IPS-15b (cell line): ENCODE measurements at regions not wholly inside any gene's neighbourhood (a gene's known extent, or its start where the extent isn't known, plus 50 kb on each side); places are given as distances from the start of the nearest gene placed in this dataset.

ENCODE experiments used
- H3K27me3 ChIP-seq: one replicate; pipeline ENCODE4 v1.6.1; 2013; ENCODE audit warnings: low read length; ENCODE audit not compliant: control insufficient read depth, insufficient read depth
- H3K36me3 ChIP-seq: one replicate; pipeline ENCODE4 v1.6.1; 2013; ENCODE audit warnings: low read length; ENCODE audit not compliant: control insufficient read depth, insufficient read depth
- H3K4me1 ChIP-seq: one replicate; pipeline ENCODE4 v1.6.1; 2013; ENCODE audit warnings: mild to moderate bottlenecking, low read length; ENCODE audit not compliant: control insufficient read depth, insufficient read depth
- H3K4me3 ChIP-seq: one replicate; pipeline ENCODE4 v1.5.1; 2013; ENCODE audit warnings: low read depth, low read length
- H3K9ac ChIP-seq: one replicate; pipeline ENCODE4 v1.6.1; 2013; ENCODE audit warnings: low read depth, mild to moderate bottlenecking, low read length
- H3K9me3 ChIP-seq: one replicate; pipeline ENCODE4 v1.6.1; 2013; ENCODE audit warnings: mild to moderate bottlenecking, low read length; ENCODE audit not compliant: control insufficient read depth, insufficient read depth

DNA sequence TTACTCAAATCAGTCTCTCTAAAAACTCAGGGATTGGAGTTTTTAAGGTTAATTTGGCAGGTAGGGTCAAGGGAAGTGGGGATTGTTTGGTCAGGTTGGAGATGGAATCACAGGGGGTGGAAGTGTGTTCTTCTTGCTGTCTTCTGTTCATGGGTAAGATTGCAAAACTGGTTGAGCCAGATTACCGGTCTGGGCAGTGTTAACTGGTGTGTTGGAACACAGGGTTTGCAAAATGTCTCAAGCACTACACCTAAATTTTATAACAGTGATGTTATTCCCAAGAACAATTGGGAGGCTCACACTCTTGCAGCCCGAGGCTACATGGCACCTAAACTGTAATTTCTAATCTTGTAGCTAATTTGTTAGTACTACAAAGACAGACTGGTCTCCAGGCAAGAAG is 425.4 kb downstream of the PLOD2 start:
- Histone ChIP-seq H3K9me3 (no peaks in the 10 kb centered on the region), H3K27me3 (no peaks in the 10 kb centered on the region), H3K4me3 (no peak overlapping the region), H3K9ac (no peak overlapping the region), H3K4me1 (no peaks in the 10 kb centered on the region), H3K36me3 (no peaks in the 10 kb centered on the region)

DNA sequence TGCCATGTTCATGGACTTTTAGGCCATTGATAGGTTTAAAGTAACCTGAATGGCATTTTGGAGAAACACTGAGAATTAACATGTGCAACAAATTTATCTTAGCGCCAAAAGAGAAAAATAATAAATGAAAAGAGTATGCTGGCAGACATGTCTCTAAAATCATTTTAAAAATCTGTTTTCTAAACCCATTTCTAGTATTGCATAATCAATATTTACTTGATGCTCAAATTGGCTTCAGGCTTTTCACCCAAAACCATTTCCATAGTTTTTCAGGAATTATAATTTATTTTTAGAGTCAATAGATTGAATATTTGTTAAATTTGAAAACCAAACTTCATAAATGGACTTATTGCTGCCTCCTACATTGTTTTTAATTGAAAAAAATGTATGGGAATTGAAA is 423.0 kb downstream of the PLOD2 start:
- no peaks in the 10 kb centered on the region for H3K36me3 ChIP-seq
- H3K4me1 ChIP-seq: no peaks in the 10 kb centered on the region
- H3K9me3 ChIP-seq: no peaks in the 10 kb centered on the region
- H3K9ac ChIP-seq: no peak overlapping the region
- H3K4me3 ChIP-seq: no peak overlapping the region
- H3K27me3 ChIP-seq: no peaks in the 10 kb centered on the region

DNA sequence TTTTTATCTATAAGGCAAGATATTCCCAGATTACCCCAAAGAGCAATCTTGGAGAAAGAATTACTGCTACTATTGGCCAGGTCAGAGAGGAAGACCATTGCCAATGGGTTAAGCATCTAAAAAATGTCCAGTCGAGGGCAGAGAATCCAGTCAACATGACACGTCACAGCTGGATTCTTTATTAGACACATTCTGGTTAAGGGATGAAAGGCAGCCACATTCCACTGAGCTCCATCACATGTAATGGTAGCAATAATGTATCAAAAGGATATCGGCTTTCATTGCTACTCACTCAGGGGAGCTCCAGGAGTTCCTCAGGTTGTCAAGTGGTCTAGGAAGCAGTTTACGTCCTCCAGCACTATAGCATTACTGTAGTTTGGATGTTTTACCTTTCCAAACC is 421.1 kb downstream of the PLOD2 start:
- H3K9me3 ChIP-seq: no peaks in the 10 kb centered on the region
- H3K27me3 ChIP-seq: no peaks in the 10 kb centered on the region
- H3K9ac ChIP-seq: no peak overlapping the region
- no peak overlapping the region for H3K4me3 ChIP-seq
- no peaks in the 10 kb centered on the region for H3K36me3 ChIP-seq
- no peaks in the 10 kb centered on the region for H3K4me1 ChIP-seq

DNA sequence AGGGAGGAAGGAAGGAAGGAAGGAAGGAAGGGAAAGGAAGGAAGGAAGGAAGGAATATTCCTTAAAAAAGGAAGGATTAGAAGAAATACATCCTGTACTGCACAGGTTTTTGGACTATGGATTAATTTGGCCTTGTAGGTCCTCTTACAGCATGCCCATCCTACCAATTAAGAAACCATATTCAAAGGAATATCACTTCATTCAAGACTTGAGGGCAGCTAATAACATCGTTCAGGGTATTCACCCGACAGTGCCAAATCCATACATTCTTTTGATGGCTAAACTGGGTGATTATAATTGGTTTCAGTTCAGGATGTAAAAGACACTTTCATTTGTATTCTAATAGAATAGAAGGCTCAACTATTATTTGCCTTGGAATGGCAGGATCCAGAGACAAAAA is 410.3 kb downstream of the PLOD2 start:
- Histone ChIP-seq H3K4me1 (no peaks in the 10 kb centered on the region), H3K36me3 (no peaks in the 10 kb centered on the region), H3K9ac (no peak overlapping the region), H3K4me3 (no peak overlapping the region), H3K27me3 (no peaks in the 10 kb centered on the region), H3K9me3 (no peaks in the 10 kb centered on the region)

DNA sequence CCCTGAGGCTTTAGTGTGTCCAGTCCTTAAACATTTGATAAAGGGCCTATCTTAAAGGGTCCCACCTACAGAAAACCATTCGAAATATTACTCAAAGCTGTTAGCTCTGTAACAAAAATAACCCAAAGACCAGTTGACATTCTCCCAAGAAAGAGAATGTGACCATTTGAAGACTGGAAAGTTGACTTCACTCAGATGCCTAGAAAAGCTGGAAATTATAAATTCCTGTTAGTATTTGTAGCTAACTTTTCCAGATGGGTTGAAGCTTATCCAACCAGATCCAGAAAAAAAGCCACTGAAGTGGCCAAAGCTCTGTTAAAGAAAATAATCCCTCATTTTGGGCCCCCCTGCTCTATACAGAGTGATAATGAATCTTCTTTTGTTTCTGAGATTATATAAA is 408.4 kb downstream of the PLOD2 start:
- H3K9ac ChIP-seq: no peak overlapping the region
- no peaks in the 10 kb centered on the region for H3K27me3 ChIP-seq
- no peaks in the 10 kb centered on the region for H3K4me1 ChIP-seq
- no peaks in the 10 kb centered on the region for H3K9me3 ChIP-seq
- no peaks in the 10 kb centered on the region for H3K36me3 ChIP-seq
- no peak overlapping the region for H3K4me3 ChIP-seq

DNA sequence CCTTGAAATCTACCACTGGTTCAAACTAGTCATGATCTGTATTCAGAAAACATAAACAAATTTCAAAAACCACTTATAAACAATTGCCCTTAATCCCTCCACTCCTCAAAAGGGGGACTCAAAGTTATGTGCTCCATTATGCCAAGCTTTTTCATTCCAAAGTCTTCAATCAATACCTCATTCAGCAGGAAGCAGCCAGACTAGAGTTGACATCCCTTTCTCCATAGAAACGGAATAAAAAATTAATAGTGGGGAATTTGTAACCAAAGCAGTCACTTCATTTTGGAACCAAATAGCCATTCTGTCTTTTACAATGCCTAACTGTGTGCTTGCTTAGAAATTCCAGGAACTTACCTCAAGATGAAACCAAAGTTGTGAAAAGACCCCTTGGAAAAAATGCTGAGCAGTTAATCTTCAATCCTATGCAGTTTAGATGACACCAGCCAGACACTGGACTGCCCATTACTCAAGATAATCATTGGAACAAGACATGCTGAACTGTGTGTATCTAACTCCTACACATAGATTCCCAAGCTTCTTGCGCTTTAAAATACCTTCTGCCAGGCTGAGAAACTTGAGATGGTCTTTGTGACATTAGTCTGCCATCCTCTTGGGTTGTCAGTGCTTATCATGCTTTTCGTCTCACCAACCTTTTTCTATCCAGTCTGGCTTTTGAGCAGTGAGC is 406.2 kb downstream of the PLOD2 start:
- Histone ChIP-seq H3K9me3 (no peaks in the 10 kb centered on the region), H3K27me3 (no peaks in the 10 kb centered on the region), H3K36me3 (no peaks in the 10 kb centered on the region), H3K4me1 (no peaks in the 10 kb centered on the region), H3K4me3 (no peak overlapping the region), H3K9ac (no peak overlapping the region)

DNA sequence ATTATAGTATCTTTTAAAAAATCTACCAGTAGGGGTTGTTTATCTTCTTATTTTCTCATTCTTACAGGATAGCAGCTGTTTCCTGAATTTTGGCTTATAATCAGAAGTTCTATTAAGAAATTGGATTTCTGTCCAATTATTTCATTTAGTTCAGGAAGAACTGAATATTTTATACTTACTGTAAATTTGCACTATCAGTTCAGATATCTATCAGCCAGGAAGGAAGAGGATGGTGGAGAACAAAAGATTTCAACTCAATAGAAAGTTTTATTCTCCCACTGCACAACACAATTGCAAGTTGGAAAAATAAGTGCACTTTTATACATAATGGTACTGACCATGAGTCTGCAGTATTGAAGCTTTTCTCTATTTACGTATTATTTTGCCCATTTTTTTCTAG is 400.9 kb downstream of the PLOD2 start:
- H3K9me3 ChIP-seq: no peaks in the 10 kb centered on the region
- H3K36me3 ChIP-seq: no peaks in the 10 kb centered on the region
- no peaks in the 10 kb centered on the region for H3K4me1 ChIP-seq
- H3K9ac ChIP-seq: no peak overlapping the region
- H3K27me3 ChIP-seq: no peaks in the 10 kb centered on the region
- H3K4me3 ChIP-seq: no peak overlapping the region

DNA sequence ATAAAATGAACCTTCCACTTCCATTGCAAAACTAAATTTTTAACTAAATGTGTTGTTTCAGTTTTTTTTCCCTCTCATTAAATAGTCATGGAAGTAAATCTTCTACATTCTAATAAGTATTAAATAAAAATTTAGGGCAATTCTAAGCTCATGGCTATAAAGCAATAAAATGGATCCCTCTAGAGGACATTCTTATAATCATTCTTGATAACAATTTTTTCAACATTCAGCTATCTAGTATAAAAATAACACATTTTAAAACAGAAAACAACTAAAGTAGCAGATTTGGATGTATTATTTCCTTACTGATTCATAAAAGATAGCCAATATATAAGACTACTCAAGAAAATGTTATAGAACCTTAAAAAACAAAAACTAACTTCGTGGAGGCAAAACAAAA is 393.1 kb downstream of the PLOD2 start:
- Histone ChIP-seq H3K9me3 (no peaks in the 10 kb centered on the region), H3K27me3 (no peaks in the 10 kb centered on the region), H3K4me3 (no peak overlapping the region), H3K4me1 (no peaks in the 10 kb centered on the region), H3K9ac (no peak overlapping the region), H3K36me3 (no peaks in the 10 kb centered on the region)

DNA sequence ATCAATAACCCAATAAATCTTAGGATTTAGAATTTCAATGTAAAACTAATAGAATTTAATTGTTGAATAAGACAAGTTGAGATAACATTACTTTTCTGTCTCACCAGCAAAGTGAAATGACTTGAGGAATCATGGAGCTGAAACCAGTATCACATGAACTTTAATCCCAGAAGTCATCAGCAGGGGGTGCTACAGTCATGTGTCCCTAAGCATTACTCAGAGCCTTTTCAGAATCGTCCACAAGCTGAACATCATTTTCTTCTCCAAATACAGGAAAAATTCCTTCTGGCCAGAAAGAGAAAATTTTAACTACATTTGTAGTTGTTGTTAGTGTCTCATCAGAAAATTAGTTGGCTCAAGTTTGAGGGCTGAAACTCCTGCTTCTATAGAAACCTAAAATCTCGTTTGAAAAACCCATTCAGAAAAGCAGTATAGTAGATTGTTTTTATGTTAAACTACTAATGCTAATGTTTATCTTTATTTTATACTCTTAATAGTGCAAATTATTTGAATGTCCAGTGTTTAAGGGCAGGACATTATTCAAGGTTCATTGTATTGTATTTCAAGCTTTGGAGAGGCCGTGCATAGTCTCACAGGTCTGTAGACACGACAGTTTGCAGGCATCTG is 384.1 kb downstream of the PLOD2 start:
- H3K4me1 ChIP-seq: no peaks in the 10 kb centered on the region
- no peaks in the 10 kb centered on the region for H3K27me3 ChIP-seq
- H3K9ac ChIP-seq: no peak overlapping the region
- no peaks in the 10 kb centered on the region for H3K36me3 ChIP-seq
- H3K9me3 ChIP-seq: no peaks in the 10 kb centered on the region
- H3K4me3 ChIP-seq: no peak overlapping the region

DNA sequence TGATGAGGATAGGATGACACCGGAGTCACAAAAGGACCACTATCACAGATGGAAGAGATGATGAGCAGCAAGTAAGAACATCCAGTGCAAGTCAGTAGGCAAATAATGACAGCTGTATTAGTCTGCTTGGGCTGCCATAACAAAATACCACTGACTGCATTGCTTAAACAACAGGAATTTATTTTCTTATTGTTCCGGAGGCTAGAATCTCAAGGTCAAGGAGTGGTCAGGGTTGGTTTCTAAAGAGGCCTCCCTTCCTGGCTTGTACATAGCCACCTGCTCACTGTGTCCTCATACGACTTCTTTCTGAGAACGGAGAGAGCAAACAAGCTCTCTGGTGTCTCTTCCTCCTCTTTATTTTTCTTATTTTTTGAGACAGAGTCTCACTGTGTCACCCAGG is 380.7 kb downstream of the PLOD2 start:
- H3K4me1 ChIP-seq: no peaks in the 10 kb centered on the region
- H3K4me3 ChIP-seq: no peak overlapping the region
- H3K27me3 ChIP-seq: no peaks in the 10 kb centered on the region
- H3K9me3 ChIP-seq: no peaks in the 10 kb centered on the region
- no peak overlapping the region for H3K9ac ChIP-seq
- no peaks in the 10 kb centered on the region for H3K36me3 ChIP-seq

DNA sequence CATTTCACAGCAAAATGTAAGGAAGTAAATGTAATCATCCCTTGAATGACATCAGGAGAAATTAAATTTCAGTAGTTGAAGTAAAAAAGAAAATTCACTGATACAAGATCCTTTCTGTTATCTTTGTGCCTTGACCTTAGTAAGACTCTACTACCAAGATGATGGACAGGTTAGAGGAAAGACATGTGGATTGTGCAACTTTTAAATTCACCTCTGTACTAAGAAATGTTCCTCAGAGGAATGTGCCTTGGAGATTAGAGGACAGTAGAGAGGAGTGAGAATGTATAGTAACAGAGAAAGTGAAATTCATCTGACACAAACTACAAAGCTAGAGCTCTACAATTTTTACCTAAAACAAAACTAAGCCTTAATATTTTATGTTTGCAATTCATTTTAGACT is 375.3 kb downstream of the PLOD2 start:
- H3K36me3 ChIP-seq: no peaks in the 10 kb centered on the region
- H3K9me3 ChIP-seq: no peaks in the 10 kb centered on the region
- no peaks in the 10 kb centered on the region for H3K27me3 ChIP-seq
- no peak overlapping the region for H3K9ac ChIP-seq
- H3K4me3 ChIP-seq: no peak overlapping the region
- no peaks in the 10 kb centered on the region for H3K4me1 ChIP-seq

DNA sequence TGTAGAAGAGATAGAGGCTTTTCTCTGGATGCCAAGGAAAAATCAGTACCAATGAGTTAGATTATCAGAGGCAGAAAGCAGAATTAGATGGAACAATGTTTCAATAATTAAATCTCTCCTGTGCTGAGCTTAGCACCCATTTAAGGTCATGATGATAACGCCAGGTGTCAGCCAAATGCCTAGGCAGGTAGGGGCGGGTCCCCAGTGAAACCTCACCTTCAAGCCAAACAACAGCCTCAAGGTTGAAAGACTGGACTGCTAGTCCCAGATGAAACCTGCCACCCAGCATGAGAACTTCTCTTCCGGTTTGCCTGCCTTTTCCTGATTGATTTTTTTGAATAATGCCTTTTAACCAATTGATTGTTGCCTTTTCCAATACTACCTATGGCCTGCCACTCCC is 363.0 kb downstream of the PLOD2 start:
- no peak overlapping the region for H3K9ac ChIP-seq
- H3K27me3 ChIP-seq: no peaks in the 10 kb centered on the region
- peaks cover 8% of the 10 kb centered on the region for H3K4me1 ChIP-seq
- no peaks in the 10 kb centered on the region for H3K9me3 ChIP-seq
- no peak overlapping the region for H3K4me3 ChIP-seq
- no peaks in the 10 kb centered on the region for H3K36me3 ChIP-seq
